GM19452 (cell line): ENCODE measurements at regions not wholly inside any gene's neighbourhood (a gene's known extent, or its start where the extent isn't known, plus 50 kb on each side); places are given as distances from the start of the nearest gene placed in this dataset.
"Not testable (repeated sequence)": the region's sequence is repeated elsewhere in the genome, so short reads cannot be mapped to it uniquely, and the experiment has no call there.

ENCODE experiments used
- ATAC-seq: cut with Tn5 transposase; IDR thresholded peaks from one replicate; pipeline ENCODE4 v1.9.1; 2021; ENCODE audit not compliant: unreplicated experiment

DNA sequence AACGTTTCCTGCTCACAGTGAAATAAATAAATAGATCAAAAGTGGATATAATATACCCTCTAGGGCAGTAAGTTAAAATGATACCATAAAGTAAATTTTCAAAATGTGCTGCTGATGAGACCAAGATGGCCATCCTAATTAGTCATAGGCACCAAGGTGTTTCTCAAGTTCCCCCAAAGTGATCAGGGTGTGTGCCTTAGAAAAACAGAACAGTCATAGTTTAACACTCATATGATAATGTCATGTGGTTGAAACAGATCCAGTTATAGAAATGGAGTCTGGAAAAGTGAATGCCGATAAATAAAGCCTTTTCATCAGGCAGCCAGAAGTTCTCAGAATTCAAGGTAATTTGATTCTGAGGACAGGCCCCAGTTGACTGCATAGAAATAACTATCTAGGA lies 161.5 kb upstream of the CDKN2B start:
- no peak for ATAC-seq

DNA sequence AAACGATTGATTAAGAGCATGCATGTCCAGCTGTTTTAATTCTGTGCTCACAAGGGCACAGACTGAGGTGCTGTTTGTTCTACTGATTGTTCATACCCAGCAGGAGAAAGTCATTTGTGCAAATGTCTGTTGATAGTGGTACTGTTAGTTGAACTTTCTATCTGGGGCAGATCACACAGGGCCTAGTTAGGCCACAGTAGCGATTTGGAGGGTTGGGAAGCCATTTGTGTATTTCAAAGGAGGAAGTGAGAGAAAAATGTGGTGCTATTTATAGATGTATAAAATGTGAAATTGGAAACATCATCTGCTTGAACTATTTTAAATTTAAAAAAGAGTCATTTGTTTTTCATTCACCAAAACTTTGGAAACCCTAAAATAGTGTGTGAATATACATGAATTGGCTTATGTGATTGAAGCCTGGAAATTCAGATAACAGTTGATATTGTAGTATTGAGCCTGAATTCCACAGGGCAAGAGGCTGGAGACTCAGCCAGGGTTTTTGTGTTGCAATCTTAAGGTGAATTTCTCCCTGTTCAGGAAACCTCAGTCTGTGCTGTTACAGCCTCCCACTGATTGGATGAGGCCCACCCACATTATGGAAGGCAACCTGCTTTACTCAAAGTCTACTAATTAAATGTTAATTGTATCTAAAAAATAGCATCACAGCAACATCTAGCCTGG lies 162.0 kb upstream of the CDKN2B start:
- no peak for ATAC-seq

DNA sequence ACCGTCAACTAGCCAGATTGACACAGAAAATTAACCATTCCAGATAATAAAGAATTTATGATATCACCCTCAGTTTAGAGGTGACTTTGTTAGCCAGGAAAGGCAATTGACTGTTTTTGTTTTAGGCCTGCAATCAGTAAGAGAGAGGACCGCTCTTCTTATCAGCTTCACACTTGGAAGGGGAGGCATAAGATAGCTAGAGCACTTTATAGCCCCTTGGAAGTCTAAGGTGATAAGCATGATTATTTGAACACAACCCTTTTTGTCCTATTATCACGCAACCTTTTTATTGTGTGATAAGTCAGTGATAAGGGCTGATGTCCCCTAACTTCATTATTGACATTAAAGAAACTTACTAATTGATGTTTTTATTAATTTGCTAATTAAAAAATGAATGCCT lies 162.6 kb upstream of the CDKN2B start:
- ATAC-seq: no peak

DNA sequence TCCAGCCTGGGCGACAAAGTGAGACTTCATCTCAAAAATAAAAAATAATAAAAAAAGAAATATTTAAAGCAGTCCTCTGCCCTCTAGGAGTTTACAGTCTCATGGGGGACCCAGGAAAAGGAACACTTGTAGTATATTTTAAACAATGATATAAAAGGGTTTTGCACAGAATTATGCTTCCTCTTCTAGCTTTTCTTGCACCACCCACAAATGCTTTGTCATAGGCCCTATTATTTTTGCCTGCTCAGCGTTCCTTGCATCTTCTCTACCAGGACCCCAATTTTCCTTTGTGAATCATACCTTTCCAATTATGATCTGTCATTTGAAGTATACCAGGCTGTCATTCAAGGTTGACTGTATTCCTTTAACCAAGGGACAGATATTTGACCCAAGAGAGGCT lies 164.8 kb upstream of the CDKN2B start:
- no peak for ATAC-seq

DNA sequence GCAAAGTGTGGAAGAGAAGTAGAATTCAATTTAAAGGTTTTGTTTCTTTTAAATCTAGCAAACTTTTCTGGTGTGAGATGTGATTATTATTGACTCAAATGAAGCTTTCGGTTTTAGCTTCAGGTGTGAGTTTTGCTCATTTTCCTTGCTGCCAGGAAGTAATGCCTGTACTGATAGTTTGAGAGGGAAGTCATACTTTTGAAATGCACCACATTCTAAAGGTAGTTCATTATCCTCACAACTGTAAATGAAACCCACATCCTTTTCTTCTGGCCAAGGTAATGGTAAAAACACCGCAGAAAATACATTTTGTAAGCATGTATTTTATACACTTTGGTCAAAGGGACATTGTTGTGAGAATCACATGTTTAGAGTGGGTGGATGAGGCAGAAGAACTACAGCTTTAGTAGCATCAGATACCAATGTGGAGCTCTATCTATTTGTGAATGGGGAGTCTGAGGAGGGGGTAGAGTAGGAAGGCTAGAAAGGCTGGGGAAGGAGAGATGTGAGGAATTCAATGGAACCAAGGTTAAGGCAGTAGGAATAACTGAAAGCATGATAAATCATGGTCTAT lies 167.0 kb upstream of the CDKN2B start:
- no peak for ATAC-seq

DNA sequence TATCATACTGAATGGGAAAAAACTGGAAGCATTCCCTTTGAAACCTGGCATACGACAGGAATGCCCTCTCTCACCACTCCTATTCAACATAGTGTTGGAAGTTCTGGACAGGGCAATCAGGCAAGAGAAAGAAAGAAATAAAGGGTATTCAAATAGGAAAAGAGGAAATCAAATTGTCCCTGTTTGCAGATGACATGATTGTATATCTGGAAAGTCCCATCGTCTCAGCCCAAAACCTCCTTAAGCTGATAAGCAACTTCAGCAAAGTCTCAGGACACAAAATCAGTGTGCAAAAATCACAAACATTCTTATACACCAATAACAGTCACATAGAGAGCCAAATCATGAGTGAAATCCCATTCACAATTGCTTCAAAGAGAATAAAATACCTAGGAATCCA lies 171.9 kb upstream of the CDKN2B start:
- not testable (repeated sequence) for ATAC-seq

DNA sequence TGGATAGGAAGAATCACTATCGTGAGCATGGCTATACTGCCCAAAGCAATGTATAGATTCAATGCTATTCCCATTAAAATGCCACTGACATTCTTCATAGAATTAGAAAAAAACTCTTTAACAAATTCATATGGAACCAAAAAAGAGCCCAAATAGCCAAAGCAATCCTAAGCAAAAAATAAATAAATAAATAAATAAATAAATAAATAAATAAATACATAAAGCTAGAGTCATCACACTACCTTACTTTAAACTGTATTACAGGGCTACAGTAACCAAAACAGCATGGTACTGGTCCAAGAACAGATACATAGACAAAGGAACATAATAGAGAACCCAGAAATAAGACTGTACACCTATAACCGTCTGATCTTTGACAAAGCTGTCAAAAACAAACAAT lies 180.4 kb upstream of the CDKN2B start:
- ATAC-seq: no peak

DNA sequence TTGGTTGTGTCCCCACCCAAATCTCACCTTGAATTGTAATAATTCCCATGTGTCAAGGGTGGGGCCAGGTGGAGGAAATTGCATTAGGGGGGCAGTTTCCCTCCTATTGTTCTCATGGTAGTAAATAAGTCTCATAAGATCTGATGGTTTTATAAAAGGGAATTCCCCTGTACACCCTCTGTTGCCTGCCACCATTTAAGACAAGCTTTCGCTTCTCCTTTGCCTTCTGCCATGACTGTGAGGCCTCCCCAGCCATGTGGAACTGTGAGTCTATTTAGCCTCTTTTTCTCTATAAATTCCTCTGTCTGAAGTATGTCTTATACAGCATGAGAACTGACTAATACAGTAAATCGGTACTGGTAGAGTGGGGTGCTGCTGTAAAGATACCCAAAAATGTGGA lies 187.9 kb upstream of the CDKN2B start:
- ATAC-seq: not testable (repeated sequence)

DNA sequence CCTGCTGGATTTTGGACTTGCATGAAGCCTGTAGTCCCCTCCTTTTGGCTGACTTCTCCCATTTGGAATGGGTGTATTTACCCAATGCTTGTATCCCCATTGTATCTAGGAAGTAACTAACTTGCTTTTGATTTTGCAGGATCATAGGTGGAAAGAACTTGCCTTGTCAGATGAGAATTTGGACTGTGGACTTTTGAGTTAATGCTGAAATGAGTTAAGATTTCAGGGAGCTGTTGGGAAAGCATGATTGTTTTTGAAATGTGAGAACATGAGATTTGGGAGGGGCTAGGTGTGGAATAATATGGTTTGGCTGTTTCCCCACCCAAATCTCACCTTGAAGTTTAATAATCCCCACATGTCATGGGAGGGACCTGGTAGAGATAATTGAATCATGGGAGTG lies 189.6 kb upstream of the CDKN2B start:
- ATAC-seq: no peak

DNA sequence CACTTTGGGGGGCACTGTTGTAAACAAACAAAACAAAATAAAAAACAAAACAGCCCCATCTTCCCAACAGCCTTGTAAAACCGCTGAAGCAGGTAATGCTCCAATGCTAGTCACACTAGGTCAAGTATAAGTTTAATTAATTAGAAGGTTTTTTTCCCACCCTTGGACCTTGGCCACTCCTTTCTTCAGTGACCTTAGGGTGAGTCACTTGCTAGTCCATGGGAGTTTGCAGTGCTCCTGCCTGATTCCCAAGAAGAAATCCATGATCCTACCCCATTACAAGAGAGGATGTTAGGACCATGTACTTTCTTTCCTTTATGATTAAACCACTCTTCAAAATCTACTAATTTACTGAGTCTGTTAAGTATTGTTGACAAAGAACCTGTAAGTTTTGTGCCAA lies 192.2 kb upstream of the CDKN2B start:
- ATAC-seq: no peak

DNA sequence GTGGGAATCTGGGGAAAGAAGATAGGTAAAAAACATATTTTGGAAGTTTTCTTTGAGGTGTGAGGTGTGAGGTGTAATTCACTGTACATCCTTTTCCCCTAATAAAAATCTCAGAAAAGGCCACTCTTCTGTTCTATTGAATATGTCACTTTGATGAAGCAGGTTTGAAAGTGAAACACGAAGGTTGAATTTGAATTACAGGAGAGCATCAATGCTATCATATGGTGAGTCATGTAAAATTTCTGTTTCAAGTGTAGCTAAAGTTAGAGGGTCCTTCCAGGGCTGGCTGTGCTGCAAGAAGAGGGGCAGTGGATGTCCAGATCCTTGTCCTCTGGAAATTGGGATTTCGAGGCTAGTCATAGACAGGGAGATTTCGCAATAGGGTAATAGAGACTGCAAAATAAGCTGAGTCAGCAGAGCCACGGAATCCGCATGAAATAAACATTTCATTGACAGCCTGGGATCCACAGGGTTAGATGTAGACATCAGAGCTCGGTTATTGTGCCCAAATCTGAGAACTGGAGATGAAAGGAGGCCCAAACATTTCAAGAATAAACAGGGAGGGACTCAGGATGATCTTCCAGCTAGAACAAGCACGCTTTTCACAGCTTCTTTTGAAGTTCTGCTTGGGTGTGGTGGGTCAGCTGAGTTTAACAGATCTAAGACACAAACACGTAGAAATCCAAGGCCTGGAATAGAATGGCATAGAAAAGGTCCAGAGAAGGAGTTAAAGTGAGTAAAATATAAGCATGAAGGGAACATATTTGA lies 194.4 kb upstream of the CDKN2B start:
- no peak for ATAC-seq

DNA sequence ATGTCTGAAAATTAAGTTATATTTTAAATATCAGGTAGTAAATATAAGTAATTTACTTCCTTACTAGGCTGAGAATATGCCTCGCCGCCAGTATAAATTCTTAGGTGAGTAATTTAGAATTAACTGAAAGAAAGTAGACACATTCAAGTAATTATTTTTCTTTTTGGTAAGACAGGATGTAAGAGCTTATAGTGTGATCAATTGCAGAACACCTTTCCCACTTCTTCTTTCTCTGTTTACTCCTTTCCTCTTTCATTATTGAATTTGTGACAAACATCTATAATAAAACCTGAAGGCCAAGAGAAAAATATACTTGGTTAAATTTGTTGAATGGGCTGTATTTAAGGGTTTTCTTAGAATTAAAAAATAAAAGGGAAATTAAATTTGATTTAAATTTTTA lies 195.1 kb upstream of the CDKN2B start:
- no peak for ATAC-seq

DNA sequence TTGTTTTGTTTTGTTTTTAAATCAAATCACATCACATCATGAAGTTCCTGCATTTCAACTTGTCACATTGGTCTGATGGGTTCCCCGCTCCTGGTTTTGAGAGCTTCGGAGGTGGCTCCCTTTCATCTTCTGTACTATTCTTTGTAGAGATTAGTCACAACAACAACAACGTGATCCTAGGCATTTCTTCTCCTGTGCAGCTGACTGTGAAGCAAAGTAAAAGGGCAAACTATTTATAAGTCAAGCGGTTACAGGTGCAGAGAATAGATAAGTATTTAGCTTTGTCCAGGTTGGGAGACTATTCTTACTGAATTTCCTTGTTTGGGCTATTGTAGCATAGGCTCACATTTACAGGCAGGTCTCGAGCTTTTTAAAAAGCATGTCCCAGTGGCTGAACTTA lies 197.7 kb upstream of the CDKN2B start:
- no peak for ATAC-seq

DNA sequence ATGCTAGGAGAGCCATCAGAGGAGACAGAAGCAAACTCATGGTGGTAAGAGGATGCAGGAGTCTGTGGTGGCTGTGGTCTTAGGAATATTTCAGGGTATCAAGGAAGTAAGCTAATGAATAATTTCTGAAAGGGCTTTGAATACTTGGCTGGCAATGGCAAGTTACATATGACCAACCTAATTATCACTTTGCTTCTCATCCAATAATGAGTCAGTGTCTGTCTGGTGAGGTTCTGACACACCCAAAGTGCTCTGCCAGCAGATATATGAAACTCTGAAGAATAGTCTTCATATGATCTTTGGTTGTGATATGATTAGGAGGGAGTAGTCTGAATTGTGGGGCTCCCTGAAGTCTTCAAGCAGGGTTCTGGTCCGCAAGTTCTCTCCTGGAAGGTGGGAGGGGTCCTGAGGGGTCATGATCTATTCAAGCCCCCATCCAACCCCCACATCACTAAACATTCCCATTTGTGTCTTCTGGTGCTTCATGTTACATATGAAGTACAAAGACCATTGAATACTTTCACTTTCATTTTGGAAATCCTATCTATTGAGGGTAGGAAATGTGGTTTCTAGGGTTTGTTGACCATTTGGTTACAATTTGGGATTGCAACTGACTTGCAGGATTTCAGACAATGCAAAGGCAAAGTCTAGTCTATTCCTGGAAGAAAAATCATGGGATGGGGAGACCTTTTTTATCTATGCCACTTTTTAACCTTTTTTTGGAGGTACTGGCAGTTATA lies 199.9 kb upstream of the CDKN2B start:
- no peak for ATAC-seq

DNA sequence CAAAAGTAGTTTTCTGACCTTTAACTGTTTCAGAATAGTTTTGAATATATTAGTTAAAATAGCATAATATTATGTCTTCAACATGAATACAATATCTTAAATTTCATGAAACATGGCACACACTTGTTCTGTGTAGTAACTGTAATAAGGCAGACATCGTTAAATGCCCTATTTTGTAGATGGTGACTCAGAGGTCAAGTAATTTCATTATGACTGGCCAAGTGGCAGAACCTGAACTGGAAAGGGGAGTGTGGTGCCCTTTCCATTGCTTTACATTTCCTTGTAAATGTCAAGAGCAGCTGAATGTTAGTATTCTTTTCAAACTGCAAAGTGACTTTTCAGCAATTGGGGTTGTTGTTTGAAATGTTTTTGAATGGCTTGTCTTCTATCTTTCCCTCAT lies 201.2 kb upstream of the CDKN2B start:
- no peak for ATAC-seq

DNA sequence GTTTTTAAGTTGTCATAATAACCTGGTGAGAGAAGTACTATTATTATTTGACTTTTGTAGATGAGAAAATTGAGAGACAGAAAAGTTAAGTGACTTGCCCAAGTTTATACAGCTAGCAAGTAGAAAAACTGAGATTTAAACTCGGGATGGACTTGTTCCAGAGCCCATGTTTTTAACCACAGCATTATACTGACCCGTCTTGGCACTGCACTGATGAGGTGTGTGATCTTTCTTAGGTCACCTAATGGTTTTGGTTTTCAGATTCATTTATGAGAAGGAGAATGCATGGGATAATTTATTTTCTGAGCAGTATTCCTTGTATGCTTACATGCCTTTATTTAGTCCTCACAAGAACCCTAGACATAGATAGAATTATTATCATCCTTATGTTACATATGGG lies 201.8 kb upstream of the CDKN2B start:
- ATAC-seq: no peak

DNA sequence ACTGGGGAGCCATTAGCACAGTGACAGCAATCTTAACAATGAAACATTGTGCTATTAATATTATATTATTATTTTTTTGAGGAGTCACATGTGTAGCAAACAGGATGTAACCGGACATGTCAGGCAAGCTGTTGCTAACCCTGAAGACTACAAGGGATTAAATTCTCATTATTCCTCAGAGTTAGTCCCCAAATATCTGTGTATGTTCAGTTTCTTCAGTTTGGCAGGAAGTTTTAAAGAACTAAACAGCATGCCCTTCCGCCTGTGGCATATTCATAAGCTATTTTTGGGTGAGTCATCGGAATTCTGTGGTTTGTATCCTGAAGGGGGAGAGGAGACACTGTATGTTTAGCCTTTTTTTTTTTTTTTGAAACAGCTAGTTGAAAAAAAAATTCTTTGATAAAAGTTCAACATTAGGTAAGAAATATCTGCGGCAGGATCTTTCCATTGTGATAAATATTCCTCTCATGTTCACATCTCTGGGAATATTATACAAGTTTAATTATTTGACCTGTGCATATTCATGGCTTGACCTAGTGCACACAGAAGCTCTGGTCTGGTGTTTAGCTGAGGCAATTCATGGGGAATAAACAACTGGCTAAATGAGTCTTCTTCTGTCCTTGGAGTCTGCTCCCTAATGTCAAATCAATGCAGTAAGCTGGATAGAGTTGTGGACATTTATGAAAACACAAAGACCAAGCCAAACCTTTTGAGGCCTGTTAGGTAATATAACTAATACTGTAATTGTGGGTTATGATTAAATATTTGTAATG lies 202.7 kb upstream of the CDKN2B start:
- no peak for ATAC-seq

DNA sequence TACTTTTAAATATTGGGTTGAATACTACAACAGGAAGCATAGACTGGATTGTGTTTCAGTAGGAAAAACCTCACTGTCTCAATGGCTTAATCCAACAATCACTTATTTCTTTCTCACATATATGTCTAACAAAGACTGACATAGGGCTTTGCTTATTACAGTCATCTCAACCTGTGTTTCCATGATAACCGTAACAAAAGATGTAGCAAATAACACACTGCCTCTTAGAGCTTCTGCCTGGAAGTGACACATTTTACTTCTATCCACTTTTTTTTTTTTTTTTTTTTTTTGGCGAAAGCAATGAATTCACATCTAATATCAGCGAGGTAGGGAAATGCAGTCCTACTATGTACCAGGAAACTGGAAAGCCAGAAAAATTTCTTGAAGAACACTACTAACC lies 204.9 kb upstream of the CDKN2B start:
- ATAC-seq: no peak

DNA sequence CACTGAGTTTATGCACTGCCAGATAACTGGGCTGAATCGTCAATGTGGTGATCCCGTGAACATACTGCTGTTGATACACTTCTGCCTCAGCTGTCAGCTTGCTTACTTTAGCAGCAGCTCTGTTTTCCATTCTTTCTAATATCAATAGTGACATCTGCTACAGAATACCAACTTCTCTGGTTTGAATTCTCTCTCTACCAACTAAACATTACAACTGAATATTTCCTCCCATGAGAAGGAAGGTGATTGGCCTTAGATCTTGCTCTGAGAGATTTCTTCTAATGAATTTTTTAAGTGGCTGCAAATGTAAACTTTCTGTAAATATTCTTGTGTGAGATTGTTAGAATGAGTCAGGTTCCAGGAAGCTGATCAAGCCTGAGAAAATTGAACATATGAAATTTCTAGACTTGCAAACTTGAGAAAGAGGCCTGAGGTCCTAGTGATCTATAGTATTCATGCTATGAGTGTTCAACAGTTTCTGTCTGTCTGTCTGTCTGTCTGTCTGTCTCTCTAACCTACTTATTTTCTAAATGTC lies 205.5 kb upstream of the CDKN2B start:
- no peak for ATAC-seq

DNA sequence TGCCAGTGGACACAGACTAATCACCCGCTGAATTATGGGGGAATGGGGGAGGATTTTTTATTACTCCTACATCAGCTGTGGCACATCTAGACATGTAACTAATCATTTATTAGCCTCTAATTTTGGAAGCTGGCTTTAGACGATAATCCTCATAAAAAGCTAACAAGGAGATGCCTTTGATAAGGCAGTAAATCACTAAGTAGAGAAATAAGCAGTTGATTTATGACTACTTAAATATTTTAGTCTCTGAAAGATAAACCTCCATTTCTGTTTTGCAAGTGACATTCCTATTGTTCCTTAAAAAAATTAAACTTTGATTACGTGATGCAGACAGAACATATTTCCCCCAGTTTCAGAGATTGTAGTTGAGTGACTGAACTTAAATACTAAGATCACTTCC lies 206.4 kb upstream of the CDKN2B start:
- ATAC-seq: no peak

DNA sequence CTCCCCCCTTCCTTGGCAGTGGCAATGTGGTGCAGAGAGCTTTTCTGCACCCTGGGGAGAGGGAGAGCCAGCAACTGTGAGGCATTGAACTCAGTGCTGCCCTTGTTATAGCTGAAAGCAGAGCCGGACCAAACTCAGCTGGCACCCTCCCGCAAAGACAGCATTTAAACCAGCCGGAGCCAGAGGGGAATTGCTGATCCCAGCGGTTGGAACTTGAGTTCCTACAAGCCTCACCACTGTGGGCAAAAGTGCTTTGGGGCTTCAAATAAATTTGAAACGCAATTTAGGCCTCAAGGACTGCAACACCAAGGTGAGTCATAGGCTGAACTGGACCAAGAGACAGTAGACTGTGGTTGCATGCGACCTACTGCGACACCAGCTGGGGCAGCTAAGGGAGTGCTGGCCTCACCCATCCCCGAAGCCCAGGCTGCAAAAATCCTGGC lies 207.6 kb upstream of the CDKN2B start:
- no peak for ATAC-seq
